Neural progenitor cell (in vitro differentiated cells): ENCODE measurements at regions not wholly inside any gene's neighbourhood (a gene's known extent, or its start where the extent isn't known, plus 50 kb on each side); places are given as distances from the start of the nearest gene placed in this dataset.

Experiments used
- EZH2 ChIP-seq: fragments of 200-600 bp; sonication (generic); IDR thresholded peaks from 2 replicates; pipeline ENCODE4 v1.6.1; 2017; ENCODE audit warnings: antibody characterized with exemption, mild to moderate bottlenecking, moderate library complexity
- TF ChIP-seq, protein P1 (sequence below): fragments of 200-600 bp; sonication (generic); IDR thresholded peaks from 2 replicates; pipeline ENCODE4 v1.5.1; 2017; ENCODE audit warnings: antibody characterized with exemption, mild to moderate bottlenecking

- TF ChIP-seq, protein P1, sequence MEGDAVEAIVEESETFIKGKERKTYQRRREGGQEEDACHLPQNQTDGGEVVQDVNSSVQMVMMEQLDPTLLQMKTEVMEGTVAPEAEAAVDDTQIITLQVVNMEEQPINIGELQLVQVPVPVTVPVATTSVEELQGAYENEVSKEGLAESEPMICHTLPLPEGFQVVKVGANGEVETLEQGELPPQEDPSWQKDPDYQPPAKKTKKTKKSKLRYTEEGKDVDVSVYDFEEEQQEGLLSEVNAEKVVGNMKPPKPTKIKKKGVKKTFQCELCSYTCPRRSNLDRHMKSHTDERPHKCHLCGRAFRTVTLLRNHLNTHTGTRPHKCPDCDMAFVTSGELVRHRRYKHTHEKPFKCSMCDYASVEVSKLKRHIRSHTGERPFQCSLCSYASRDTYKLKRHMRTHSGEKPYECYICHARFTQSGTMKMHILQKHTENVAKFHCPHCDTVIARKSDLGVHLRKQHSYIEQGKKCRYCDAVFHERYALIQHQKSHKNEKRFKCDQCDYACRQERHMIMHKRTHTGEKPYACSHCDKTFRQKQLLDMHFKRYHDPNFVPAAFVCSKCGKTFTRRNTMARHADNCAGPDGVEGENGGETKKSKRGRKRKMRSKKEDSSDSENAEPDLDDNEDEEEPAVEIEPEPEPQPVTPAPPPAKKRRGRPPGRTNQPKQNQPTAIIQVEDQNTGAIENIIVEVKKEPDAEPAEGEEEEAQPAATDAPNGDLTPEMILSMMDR, result no peak
- TF ChIP-seq EZH2, result no peak
Measured at GRCh38 chr5:158621391-158621790, 478.3 kb downstream of the EBF1 start.
